ENCODE measurements at regions not wholly inside any gene's neighbourhood (a gene's known extent, or its start where the extent isn't known, plus 50 kb on each side); places are given as distances from the start of the nearest gene placed in this dataset.
A peak's percentile ranks its signal among the peaks of the same experiment; 100 is the strongest.
"Not testable (repeated sequence)": the region's sequence is repeated elsewhere in the genome, so short reads cannot be mapped to it uniquely, and the experiment has no call there.

DNA sequence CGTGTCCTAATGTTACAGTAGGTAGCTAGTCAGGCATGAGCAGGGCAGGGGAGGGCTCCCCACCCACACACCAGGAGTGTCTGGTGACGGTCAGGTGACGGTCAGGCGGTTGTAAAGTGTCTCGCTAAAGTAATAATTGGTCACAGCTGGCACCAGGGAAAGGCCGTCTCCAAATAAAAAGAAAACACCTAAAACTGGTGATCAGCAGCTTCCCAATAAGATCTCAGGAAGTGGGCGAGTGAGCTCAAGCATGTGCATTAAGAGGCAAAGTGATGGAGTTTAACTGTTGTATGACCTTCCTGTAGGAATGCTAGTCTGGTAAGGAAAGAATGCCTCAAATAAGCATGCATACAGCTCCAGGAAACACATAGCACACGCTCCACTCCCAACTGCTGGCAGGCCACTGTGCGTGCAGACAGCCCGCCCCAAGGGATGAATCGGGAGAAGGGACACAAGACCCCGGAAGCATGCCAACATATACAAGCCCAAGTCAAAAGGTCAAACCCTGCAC is 177.1 kb downstream of the RNF144A start:
- Histone ChIP-seq H3K27ac (ENCODE audit: low read length) (no peak overlapping the region), H3K36me3 (ENCODE audit: control insufficient read depth in 1 of 2, insufficient read depth in 2 of 2, low read length in 2 of 2) (no peaks in the 10 kb centered on the region), H3K4me3 (ENCODE audit: low read depth in 1 of 2, low read length in 2 of 2) (no peak overlapping the region), H3K4me1 (ENCODE audit: control insufficient read depth in 1 of 2, insufficient read depth in 2 of 2, low read length in 2 of 2) (no peaks in the 10 kb centered on the region), H3K9me3 (ENCODE audit: control insufficient read depth in 1 of 2, low read length in 2 of 2) (no peaks in the 10 kb centered on the region), H3K27me3 (ENCODE audit: low read depth, low read length) (no peaks in the 10 kb centered on the region)

DNA sequence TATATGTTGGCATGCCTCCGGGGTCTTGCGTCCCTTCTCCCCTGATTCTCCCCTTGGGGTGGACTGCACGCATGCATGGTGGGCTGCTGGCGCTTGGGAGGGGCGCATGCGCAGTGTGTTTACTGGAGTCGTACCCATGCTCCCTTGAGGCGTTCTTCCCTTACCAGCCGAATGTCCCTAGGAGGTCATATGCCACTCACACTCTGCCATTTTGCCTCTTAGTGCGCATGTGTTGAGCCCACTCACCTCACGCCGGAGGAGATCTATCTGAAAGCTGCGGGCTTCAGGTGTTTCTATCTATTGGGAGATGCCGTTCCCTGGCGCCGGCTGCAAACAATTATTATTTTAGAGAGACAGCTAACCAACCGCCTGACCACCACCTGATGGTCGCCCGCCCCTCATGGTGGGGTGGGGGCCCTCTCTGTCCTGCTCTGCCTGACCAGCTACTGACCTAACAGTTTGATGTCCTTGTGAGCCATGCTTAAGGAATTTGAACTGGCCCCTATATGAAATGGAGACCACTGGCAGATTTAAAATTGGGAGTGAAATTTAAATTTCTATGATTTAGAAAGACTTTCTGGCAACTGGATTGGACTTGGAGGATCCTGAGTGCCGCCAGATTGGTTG is 179.6 kb downstream of the RNF144A start:
- no peaks in the 10 kb centered on the region for H3K36me3 ChIP-seq (ENCODE audit: control insufficient read depth in 1 of 2, insufficient read depth in 2 of 2, low read length in 2 of 2)
- H3K4me3 ChIP-seq (ENCODE audit: low read depth in 1 of 2, low read length in 2 of 2), result no peak overlapping the region
- no peaks in the 10 kb centered on the region for H3K27me3 ChIP-seq (ENCODE audit: low read depth, low read length)
- no peaks in the 10 kb centered on the region for H3K9me3 ChIP-seq (ENCODE audit: control insufficient read depth in 1 of 2, low read length in 2 of 2)
- no peaks in the 10 kb centered on the region for H3K4me1 ChIP-seq (ENCODE audit: control insufficient read depth in 1 of 2, insufficient read depth in 2 of 2, low read length in 2 of 2)
- H3K27ac ChIP-seq (ENCODE audit: low read length), result no peak overlapping the region

DNA sequence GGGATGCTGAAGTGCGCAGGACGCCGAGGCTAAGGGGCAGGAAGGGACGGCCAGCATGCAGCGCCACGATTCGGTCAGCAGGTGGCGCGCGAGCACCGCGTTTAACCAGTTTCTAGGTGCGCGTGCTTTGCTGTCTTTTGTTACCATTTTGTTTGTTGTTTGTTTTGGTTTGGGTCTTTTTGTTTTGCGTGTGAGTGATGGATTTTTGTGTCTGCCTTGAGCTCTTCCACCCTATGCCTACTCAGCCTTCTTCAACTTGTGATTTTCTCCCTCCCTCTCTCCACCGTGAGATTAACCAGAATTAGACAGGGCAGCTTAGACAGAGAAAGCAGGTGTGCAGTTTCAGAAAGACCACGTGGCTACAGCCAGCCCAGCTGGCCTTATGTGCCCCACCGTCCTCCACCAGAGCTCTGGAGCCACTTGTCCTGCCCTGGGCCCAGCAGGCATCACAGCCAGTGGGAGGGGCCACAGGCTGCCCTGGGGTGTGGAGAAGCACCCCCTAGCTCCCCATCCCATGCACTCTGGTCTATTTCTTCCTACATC is 180.2 kb downstream of the RNF144A start:
- Histone ChIP-seq H3K27ac (ENCODE audit: low read length) (no peak overlapping the region), H3K4me1 (ENCODE audit: control insufficient read depth in 1 of 2, insufficient read depth in 2 of 2, low read length in 2 of 2) (no peaks in the 10 kb centered on the region), H3K9me3 (ENCODE audit: control insufficient read depth in 1 of 2, low read length in 2 of 2) (no peaks in the 10 kb centered on the region), H3K36me3 (ENCODE audit: control insufficient read depth in 1 of 2, insufficient read depth in 2 of 2, low read length in 2 of 2) (no peaks in the 10 kb centered on the region), H3K4me3 (ENCODE audit: low read depth in 1 of 2, low read length in 2 of 2) (peak overlapping the region; percentile 26 to 38), H3K27me3 (ENCODE audit: low read depth, low read length) (no peaks in the 10 kb centered on the region)

DNA sequence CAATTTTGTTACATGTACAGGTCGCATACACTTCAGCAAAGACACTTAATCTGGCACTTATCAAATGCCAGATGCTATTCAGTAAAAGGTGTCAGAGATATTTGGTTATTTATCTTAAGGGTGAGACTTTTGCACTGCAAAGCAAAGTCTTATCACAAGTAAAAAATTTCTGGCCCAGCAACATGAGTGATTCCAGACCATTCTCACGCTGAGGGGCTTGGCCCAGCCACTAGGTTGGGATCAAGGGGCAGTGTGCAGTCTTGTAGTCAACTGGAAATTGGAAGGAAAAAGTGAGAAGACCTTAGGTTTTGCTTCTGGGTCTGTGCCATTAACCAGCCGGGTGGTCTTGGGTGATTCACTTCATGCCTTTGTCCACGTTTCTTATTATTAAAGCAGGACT is 181.6 kb downstream of the RNF144A start:
- Histone ChIP-seq H3K9me3 (ENCODE audit: control insufficient read depth in 1 of 2, low read length in 2 of 2) (no peaks in the 10 kb centered on the region), H3K27ac (ENCODE audit: low read length) (no peak overlapping the region), H3K36me3 (ENCODE audit: control insufficient read depth in 1 of 2, insufficient read depth in 2 of 2, low read length in 2 of 2) (no peaks in the 10 kb centered on the region), H3K4me3 (ENCODE audit: low read depth in 1 of 2, low read length in 2 of 2) (no peak overlapping the region), H3K27me3 (ENCODE audit: low read depth, low read length) (no peaks in the 10 kb centered on the region), H3K4me1 (ENCODE audit: control insufficient read depth in 1 of 2, insufficient read depth in 2 of 2, low read length in 2 of 2) (no peaks in the 10 kb centered on the region)

DNA sequence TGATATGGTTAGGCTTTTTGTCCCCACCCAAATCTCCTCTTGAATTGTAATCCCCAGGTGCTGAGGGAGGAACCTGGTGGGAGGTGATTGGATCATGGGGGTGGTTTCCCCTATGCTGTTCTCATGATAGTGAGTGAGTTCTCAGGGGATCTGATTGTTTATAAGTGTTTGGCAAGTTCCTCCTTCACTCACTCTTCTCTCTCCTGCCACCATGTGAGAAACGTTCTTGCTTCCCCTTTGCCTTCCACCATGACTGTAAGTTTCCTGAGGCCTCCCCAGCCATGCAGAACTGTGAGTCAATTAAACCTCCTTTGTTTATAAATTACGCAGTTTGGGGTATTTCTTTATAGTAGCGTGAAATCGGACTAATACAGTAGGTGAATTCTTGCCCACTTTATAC is 182.5 kb downstream of the RNF144A start:
- not testable (repeated sequence) for H3K27ac ChIP-seq (ENCODE audit: low read length); H3K27me3 ChIP-seq (ENCODE audit: low read depth, low read length); H3K9me3 ChIP-seq (ENCODE audit: control insufficient read depth in 1 of 2, low read length in 2 of 2)

DNA sequence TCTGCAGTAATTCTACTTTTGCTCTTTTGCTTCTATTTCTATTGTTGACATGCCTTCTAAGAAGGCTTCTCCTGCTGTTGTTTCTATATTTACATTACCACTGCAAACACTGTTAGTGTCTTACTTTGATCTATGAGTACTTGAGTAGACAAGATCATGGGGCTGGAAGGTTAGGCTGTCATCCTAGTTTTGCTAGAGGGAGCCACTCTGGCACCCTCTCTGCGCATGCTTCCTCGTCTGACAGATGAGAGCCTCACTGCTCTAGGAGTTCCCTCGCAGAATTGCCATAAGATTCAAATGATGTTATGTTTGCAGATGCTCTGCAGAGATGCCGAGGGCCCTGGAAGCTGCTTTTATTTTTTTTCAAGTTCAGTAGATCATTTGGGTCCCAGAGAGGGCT is 185.6 kb downstream of the RNF144A start:
- Histone ChIP-seq H3K36me3 (ENCODE audit: control insufficient read depth in 1 of 2, insufficient read depth in 2 of 2, low read length in 2 of 2) (no peaks in the 10 kb centered on the region), H3K9me3 (ENCODE audit: control insufficient read depth in 1 of 2, low read length in 2 of 2) (no peaks in the 10 kb centered on the region), H3K4me1 (ENCODE audit: control insufficient read depth in 1 of 2, insufficient read depth in 2 of 2, low read length in 2 of 2) (no peaks in the 10 kb centered on the region), H3K27ac (ENCODE audit: low read length) (no peak overlapping the region), H3K27me3 (ENCODE audit: low read depth, low read length) (no peaks in the 10 kb centered on the region), H3K4me3 (ENCODE audit: low read depth in 1 of 2, low read length in 2 of 2) (no peak overlapping the region)

More for the DNA sequence above, 182.5 kb downstream of the RNF144A start:
- H3K36me3 ChIP-seq (ENCODE audit: control insufficient read depth in 1 of 2, insufficient read depth in 2 of 2, low read length in 2 of 2); H3K4me3 ChIP-seq (ENCODE audit: low read depth in 1 of 2, low read length in 2 of 2); H3K4me1 ChIP-seq (ENCODE audit: control insufficient read depth in 1 of 2, insufficient read depth in 2 of 2, low read length in 2 of 2): not testable (repeated sequence)

DNA sequence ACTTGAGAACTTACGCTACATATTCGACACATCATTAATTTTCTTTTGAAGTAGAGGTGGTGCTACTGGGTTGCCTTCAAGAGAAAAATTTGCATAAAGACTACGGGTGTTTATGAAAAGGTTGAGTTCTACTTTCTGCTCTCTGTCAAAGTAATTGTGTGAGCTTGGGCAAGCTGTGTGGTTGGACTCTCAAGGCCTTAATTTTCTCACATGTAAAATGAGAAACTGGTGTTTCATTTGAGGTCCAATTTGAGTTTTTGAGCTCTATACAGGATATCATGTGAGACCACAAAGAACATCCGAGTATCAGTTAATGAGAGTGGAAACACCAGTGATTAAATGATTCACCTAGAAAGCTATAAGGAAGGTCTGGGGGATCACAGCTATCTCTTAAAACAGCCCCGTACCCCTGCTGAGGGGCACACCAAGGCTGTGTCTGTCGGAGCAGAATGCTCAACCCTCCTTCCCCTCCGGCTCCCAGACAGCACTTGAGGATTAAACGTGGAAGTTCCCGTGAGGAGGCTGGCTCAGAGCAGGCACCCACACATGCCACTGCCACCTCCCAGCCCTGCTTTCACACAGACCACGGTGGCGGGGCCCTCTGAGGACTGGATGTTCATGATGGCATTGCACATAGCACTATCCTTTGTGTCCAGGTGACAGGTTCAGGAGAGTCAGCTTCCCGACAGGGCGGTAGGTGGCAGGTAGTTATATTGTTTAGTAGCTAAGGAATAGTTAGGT is 191.8 kb downstream of the RNF144A start:
- H3K27ac ChIP-seq (ENCODE audit: low read length), result no peak overlapping the region
- no peaks in the 10 kb centered on the region for H3K4me1 ChIP-seq (ENCODE audit: control insufficient read depth in 1 of 2, insufficient read depth in 2 of 2, low read length in 2 of 2)
- H3K9me3 ChIP-seq (ENCODE audit: control insufficient read depth in 1 of 2, low read length in 2 of 2), result no peaks in the 10 kb centered on the region
- no peaks in the 10 kb centered on the region for H3K36me3 ChIP-seq (ENCODE audit: control insufficient read depth in 1 of 2, insufficient read depth in 2 of 2, low read length in 2 of 2)
- H3K4me3 ChIP-seq (ENCODE audit: low read depth in 1 of 2, low read length in 2 of 2), result no peak overlapping the region
- no peaks in the 10 kb centered on the region for H3K27me3 ChIP-seq (ENCODE audit: low read depth, low read length)

DNA sequence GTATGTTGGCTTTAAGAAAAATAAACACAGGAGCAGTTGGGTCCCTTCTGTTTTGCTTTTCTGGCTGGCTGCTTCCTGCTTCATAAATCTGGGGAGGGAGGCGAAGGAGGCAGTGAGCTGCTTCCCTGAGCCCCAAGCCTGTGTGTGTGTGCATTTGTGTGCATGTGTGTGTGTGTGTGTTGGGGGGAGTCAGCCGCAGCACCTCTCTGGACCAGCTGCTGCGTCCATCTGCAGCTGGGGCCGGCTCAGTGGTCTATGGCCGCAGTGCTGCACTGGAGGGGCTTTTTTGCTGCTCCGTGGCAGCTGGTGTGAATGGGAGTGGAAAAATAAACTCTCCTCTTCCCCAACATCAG is 192.3 kb downstream of the RNF144A start:
- H3K36me3 ChIP-seq (ENCODE audit: control insufficient read depth in 1 of 2, insufficient read depth in 2 of 2, low read length in 2 of 2), result no peaks in the 10 kb centered on the region
- H3K27me3 ChIP-seq (ENCODE audit: low read depth, low read length), result no peaks in the 10 kb centered on the region
- no peak overlapping the region for H3K27ac ChIP-seq (ENCODE audit: low read length)
- H3K9me3 ChIP-seq (ENCODE audit: control insufficient read depth in 1 of 2, low read length in 2 of 2), result no peaks in the 10 kb centered on the region
- H3K4me3 ChIP-seq (ENCODE audit: low read depth in 1 of 2, low read length in 2 of 2), result no peak overlapping the region
- no peaks in the 10 kb centered on the region for H3K4me1 ChIP-seq (ENCODE audit: control insufficient read depth in 1 of 2, insufficient read depth in 2 of 2, low read length in 2 of 2)

DNA sequence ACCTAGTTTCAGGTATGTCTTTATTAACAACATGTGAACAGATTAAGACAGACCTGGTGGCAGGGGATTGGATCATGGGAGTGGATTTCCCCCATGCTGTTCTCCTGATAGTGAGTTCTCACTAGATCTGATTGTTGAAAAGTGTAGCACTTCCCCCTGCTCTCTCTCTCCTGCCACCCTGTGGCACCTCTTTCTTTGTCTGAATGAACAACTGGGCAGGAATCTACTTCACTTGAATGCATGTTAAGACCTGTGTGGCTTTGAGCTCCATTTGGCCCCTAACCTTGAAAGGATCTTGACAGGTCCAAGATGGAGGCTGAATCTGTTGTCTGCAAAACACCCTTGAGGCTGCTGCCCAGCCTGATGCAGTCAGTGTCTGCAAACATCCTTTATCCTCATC is 194.4 kb downstream of the RNF144A start:
- Histone ChIP-seq H3K9me3 (ENCODE audit: control insufficient read depth in 1 of 2, low read length in 2 of 2) (no peaks in the 10 kb centered on the region), H3K27me3 (ENCODE audit: low read depth, low read length) (no peaks in the 10 kb centered on the region), H3K4me3 (ENCODE audit: low read depth in 1 of 2, low read length in 2 of 2) (no peak overlapping the region), H3K36me3 (ENCODE audit: control insufficient read depth in 1 of 2, insufficient read depth in 2 of 2, low read length in 2 of 2) (no peaks in the 10 kb centered on the region), H3K27ac (ENCODE audit: low read length) (no peak overlapping the region), H3K4me1 (ENCODE audit: control insufficient read depth in 1 of 2, insufficient read depth in 2 of 2, low read length in 2 of 2) (no peaks in the 10 kb centered on the region)

DNA sequence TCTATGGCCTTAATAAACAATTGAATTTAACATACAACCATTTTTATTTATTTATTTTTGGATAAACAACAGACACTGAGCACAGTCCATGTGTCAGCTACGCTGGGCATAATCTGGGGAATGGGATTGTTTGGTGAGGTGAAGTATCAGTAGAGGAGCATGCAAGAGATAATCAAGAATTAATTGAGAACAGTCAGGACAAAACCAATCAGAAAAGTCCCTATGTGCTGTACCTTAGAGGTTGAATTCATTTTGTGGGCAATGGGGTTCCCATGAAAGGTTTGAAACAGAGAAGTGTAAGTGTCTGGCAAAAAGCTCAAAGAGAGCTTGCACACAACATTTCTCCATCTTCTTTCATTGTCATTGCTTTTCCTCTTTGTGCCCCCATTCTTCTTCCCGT is 198.2 kb downstream of the RNF144A start:
- Histone ChIP-seq H3K36me3 (ENCODE audit: control insufficient read depth in 1 of 2, insufficient read depth in 2 of 2, low read length in 2 of 2) (no peaks in the 10 kb centered on the region), H3K9me3 (ENCODE audit: control insufficient read depth in 1 of 2, low read length in 2 of 2) (no peaks in the 10 kb centered on the region), H3K4me1 (ENCODE audit: control insufficient read depth in 1 of 2, insufficient read depth in 2 of 2, low read length in 2 of 2) (peaks cover 0 to 4% of the 10 kb centered on the region in 2 donors), H3K27me3 (ENCODE audit: low read depth, low read length) (no peaks in the 10 kb centered on the region), H3K27ac (ENCODE audit: low read length) (no peak overlapping the region), H3K4me3 (ENCODE audit: low read depth in 1 of 2, low read length in 2 of 2) (no peak overlapping the region)

DNA sequence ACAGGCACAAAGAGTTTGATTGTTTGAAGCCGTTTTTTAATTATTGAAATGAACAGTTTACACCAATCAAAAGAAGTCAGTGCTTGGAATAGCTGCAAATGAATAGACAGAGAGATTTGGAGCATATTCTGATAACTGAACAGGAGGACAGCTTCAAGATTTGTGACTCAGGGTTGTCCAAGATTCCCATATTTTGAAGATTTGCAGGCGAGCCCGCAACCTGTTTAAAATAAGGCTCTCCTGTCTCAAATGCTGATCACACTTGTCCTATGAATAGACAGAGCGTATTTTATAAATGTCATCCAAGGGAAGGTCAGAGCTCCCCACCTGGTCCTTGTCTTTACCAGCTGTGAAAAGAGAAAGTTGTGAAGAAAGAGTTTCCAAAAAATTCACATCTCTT is 198.7 kb downstream of the RNF144A start:
- Histone ChIP-seq H3K27me3 (ENCODE audit: low read depth, low read length) (no peaks in the 10 kb centered on the region), H3K36me3 (ENCODE audit: control insufficient read depth in 1 of 2, insufficient read depth in 2 of 2, low read length in 2 of 2) (no peaks in the 10 kb centered on the region), H3K9me3 (ENCODE audit: control insufficient read depth in 1 of 2, low read length in 2 of 2) (no peaks in the 10 kb centered on the region), H3K4me3 (ENCODE audit: low read depth in 1 of 2, low read length in 2 of 2) (no peak overlapping the region), H3K4me1 (ENCODE audit: control insufficient read depth in 1 of 2, insufficient read depth in 2 of 2, low read length in 2 of 2) (peaks cover 0 to 4% of the 10 kb centered on the region in 2 donors), H3K27ac (ENCODE audit: low read length) (no peak overlapping the region)

Measured in muscle layer of duodenum (tissue), 2 donors.